Pancreas (tissue), 10 donors: ENCODE measurements at regions not wholly inside any gene's neighbourhood (a gene's known extent, or its start where the extent isn't known, plus 50 kb on each side); places are given as distances from the start of the nearest gene placed in this dataset.

Experiments used
- ATAC-seq, 4 donors: fragments of 200-7000 bp; cut with Tn5 transposase; one replicate each; pipeline versions ENCODE4 v1.8.0 to v1.9.1; 2020; ENCODE audit warnings: mild to moderate bottlenecking in 4 of 4, moderate library complexity in 4 of 4
- DNase-seq, 6 donors: peaks; one replicate each; pipeline ENCODE4 v3.0.0-alpha.2; 2020
- FAIRE-seq: peaks from 2 replicates; lab custom pipeline; 2012; peaks lifted over from hg19 to GRCh38; lab: Jason Lieb, UNC
- H3K27ac ChIP-seq, 4 donors: fragments of 200-600 bp; sonication (generic); 1 replicate in 3 of 4; 2 replicates in 1 of 4; pipeline versions ENCODE4 v1.5.0 to v1.8.0; 2020
- H3K27me3 ChIP-seq, 4 donors: fragments of 200-600 bp; one replicate each; pipeline ENCODE4 v1.8.0; 2021
- H3K36me3 ChIP-seq, 3 donors: fragments of 200-600 bp; sonication (generic) in 1 of 3; one replicate each; pipeline versions ENCODE4 v1.5.0 to v1.8.0; 2020 to 2021
- H3K4me1 ChIP-seq, 3 donors: fragments of 200-600 bp; one replicate each; pipeline ENCODE4 v1.8.0; 2021
- H3K4me3 ChIP-seq, 4 donors: fragments of 200-600 bp; sonication (generic) in 2 of 4; one replicate each; pipeline versions ENCODE4 v1.5.0 to v1.8.0; 2020 to 2021
- H3K9me3 ChIP-seq, 4 donors: fragments of 200-600 bp; one replicate each; pipeline ENCODE4 v1.8.0; 2021
- CTCF ChIP-seq, 4 donors: fragments of 200-600 bp; sonication (generic) in 3 of 4; IDR thresholded peaks; one replicate each; pipeline versions ENCODE4 v1.5.0 to v1.8.0; 2021; ENCODE audit warnings: antibody characterized with exemption in 4 of 4
- WGBS, 2 donors: extraction: QIAGEN DNeasy Blood & Tissue Kit; methylation state at CpG; one replicate each; pipeline ENCODE4 v1.1.7; 2013; 5-methylcytosine and 5-hydroxymethylcytosine counted together
- intact Hi-C, 3 donors: fragments of 100-400 bp; cut with DNase I; formaldehyde crosslinking; loops; one replicate each; pipeline versions ENCODE4 v1.11.1 to v1.14.2; 2022
- donor health status: healthy with polysubstance abuse.
- donor health status: DM: no; HTN: no; CAD: no; lungs with moderate emphysema.
- donor health status: DM: no; HTN: no; CAD: no.
- donor health status: control.
- donor health status: control.
- donor health status: Bipolar disorder and iron deficiency.
- donor health status: DM: yes; HTN: yes; CAD: no.
- donor health status: DM: no; HTN: no; CAD: no.
- donor health status: DM: no; HTN: no; CAD: no.
- donor health status: DM: yes; HTN: yes; CAD: no.

GRCh38 chr10:65555192-65555591 is 1370.6 kb upstream of the LRRTM3 start:
- TF ChIP-seq CTCF (IDR thresholded peaks at IDR 0.05) = no peak
- intact Hi-C loops = no loop called here

GRCh38 chr10:65556006-65556405 is 1369.8 kb upstream of the LRRTM3 start:
- Histone ChIP-seq H3K9me3 (no peaks in the 10 kb centered on the region), H3K27ac (no peak overlapping the region), H3K4me3 (no peak overlapping the region), H3K4me1 (no peaks in the 10 kb centered on the region), H3K36me3 (no peaks in the 10 kb centered on the region), H3K27me3 (no peaks in the 10 kb centered on the region)
- FAIRE-seq = no peak
- TF ChIP-seq CTCF (IDR thresholded peaks at IDR 0.05) = no peak
- 85 to 92% methylated on average over 5 of the region's 5 CpGs for WGBS, 2 donors
- intact Hi-C loops = no loop called here
- no peak for ATAC-seq
- DNase-seq = no peak

More at GRCh38 chr10:65555192-65555591, 1370.6 kb upstream of the LRRTM3 start:
- no peak for FAIRE-seq
- no peaks in the 10 kb centered on the region for H3K27me3 ChIP-seq
- WGBS, 2 donors = 68 to 80% methylated on average over 5 of the region's 5 CpGs
- no peaks in the 10 kb centered on the region for H3K9me3 ChIP-seq
- H3K4me3 ChIP-seq = no peak overlapping the region
- H3K4me1 ChIP-seq = no peaks in the 10 kb centered on the region
- no peak for DNase-seq
- ATAC-seq = no peak
- H3K27ac ChIP-seq = no peak overlapping the region
- H3K36me3 ChIP-seq = no peaks in the 10 kb centered on the region

- no peaks in the 10 kb centered on the region for H3K9me3 ChIP-seq
- H3K27me3 ChIP-seq = no peaks in the 10 kb centered on the region
- DNase-seq (no peak), FAIRE-seq (no peak), ATAC-seq (no peak)
- no peak overlapping the region for H3K27ac ChIP-seq
- intact Hi-C loops = no loop called here
- H3K4me1 ChIP-seq = no peaks in the 10 kb centered on the region
- no peak for TF ChIP-seq CTCF (IDR thresholded peaks at IDR 0.05)
- no peaks in the 10 kb centered on the region for H3K36me3 ChIP-seq
- no peak overlapping the region for H3K4me3 ChIP-seq
- 51 to 55% methylated on average over 2 of the region's 2 CpGs for WGBS, 2 donors
Observed at GRCh38 chr10:65559369-65559768, 1366.5 kb upstream of the LRRTM3 start.

GRCh38 chr10:65565246-65565645 is 1360.6 kb upstream of the LRRTM3 start:
- no peak for ATAC-seq
- FAIRE-seq = no peak
- no peaks in the 10 kb centered on the region for H3K4me1 ChIP-seq
- 56 to 82% methylated on average over 1 of the region's 1 CpG for WGBS, 2 donors
- no peaks in the 10 kb centered on the region for H3K27me3 ChIP-seq
- no peak for DNase-seq
- no peaks in the 10 kb centered on the region for H3K9me3 ChIP-seq
- no peaks in the 10 kb centered on the region for H3K36me3 ChIP-seq
- H3K4me3 ChIP-seq = no peak overlapping the region
- intact Hi-C loops = no loop called here
- no peak for TF ChIP-seq CTCF (IDR thresholded peaks at IDR 0.05)
- H3K27ac ChIP-seq = no peak overlapping the region

- Histone ChIP-seq H3K27ac (no peak overlapping the region), H3K4me3 (no peak overlapping the region), H3K27me3 (no peaks in the 10 kb centered on the region), H3K4me1 (peaks cover 0 to 6% (median 0%) of the 10 kb centered on the region in 3 donors), H3K36me3 (no peaks in the 10 kb centered on the region), H3K9me3 (no peaks in the 10 kb centered on the region)
- FAIRE-seq (no peak), DNase-seq (no peak), ATAC-seq (no peak)
- no peak for TF ChIP-seq CTCF (IDR thresholded peaks at IDR 0.05)
- intact Hi-C loops = no loop called here
- WGBS, 2 donors = 63 to 80% methylated on average over 2 of the region's 2 CpGs
Observed at GRCh38 chr10:65566906-65567305, 1358.9 kb upstream of the LRRTM3 start.
